SU-DHL-6 (cell line): ENCODE measurements at regions not wholly inside any gene's neighbourhood (a gene's known extent, or its start where the extent isn't known, plus 50 kb on each side); places are given as distances from the start of the nearest gene placed in this dataset.

Experiments
- H2AFZ ChIP-seq: fragments of 200-600 bp; sonication (generic); 2 replicates; pipeline ENCODE4 v1.6.1; 2014; ENCODE audit warnings: low read depth, mild to moderate bottlenecking, moderate library complexity, mixed read lengths, antibody characterized with exemption, low read length; ENCODE audit not compliant: severe bottlenecking
- H3F3A ChIP-seq: fragments of 200-600 bp; shearing (Covaris generic); 2 replicates; pipeline ENCODE4 v1.6.0; 2016; ENCODE audit warnings: antibody characterized with exemption, mild to moderate bottlenecking; ENCODE audit not compliant: insufficient read depth
- H3K27ac ChIP-seq: fragments of 200-600 bp; sonication (generic); 2 replicates; pipeline ENCODE4 v1.5.1; 2016; ENCODE audit warnings: low read depth, mild to moderate bottlenecking, low read length, moderate library complexity, mixed read lengths
- H3K27me3 ChIP-seq: fragments of 200-600 bp; sonication (generic), shearing (Covaris generic); 2 replicates; pipeline ENCODE4 v1.6.0; 2014; ENCODE audit warnings: mild to moderate bottlenecking, low read length
- H3K36me3 ChIP-seq: fragments of 200-600 bp; sonication (generic); 2 replicates; pipeline ENCODE4 v1.6.1; 2014; ENCODE audit warnings: mild to moderate bottlenecking, low read length, mixed read lengths
- H3K4me2 ChIP-seq: fragments of 300-600, 200-600 bp; shearing (Covaris generic), sonication (generic); 2 replicates; pipeline ENCODE4 v1.6.0; 2014; ENCODE audit warnings: low read length, low read depth, mild to moderate bottlenecking; ENCODE audit not compliant: poor library complexity, severe bottlenecking
- H3K4me3 ChIP-seq: fragments of 200-600 bp; sonication (generic); 2 replicates; pipeline ENCODE4 v1.5.1; 2014; ENCODE audit warnings: antibody characterized with exemption, low read length, mild to moderate bottlenecking, mixed read lengths; ENCODE audit not compliant: insufficient read depth, poor library complexity, severe bottlenecking
- H3K79me2 ChIP-seq: fragments of 200-600 bp; sonication (generic); 2 replicates; pipeline ENCODE4 v1.6.1; 2014; ENCODE audit warnings: mild to moderate bottlenecking, low read length, moderate library complexity; ENCODE audit not compliant: insufficient read depth
- H3K9ac ChIP-seq: fragments of 200-600 bp; sonication (generic); 2 replicates; pipeline ENCODE4 v1.7.0; 2014; ENCODE audit warnings: mild to moderate bottlenecking, low read length
- H3K9me2 ChIP-seq: fragments of 200-600 bp; sonication (generic); replicated peaks from 2 replicates; pipeline ENCODE4 v1.6.1; 2014; ENCODE audit warnings: low read length; ENCODE audit not compliant: insufficient read depth
- H3K9me3 ChIP-seq: fragments of 200-600 bp; sonication (generic); 2 replicates; pipeline ENCODE4 v1.6.1; 2014; ENCODE audit warnings: low read length, mixed read lengths; ENCODE audit not compliant: insufficient read depth
- H4K20me1 ChIP-seq: fragments of 200-600 bp; sonication (generic); 2 replicates; pipeline ENCODE4 v1.6.1; 2014; ENCODE audit warnings: low read depth, mild to moderate bottlenecking, antibody characterized with exemption, low read length, moderate library complexity, mixed read lengths
- EZH2phosphoT487 ChIP-seq: fragments of 200-600 bp; sonication (generic), shearing (Covaris generic); conservative IDR thresholded peaks from 2 replicates; pipeline ENCODE4 v1.6.1; 2018; ENCODE audit warnings: mild to moderate bottlenecking, antibody characterized with exemption, low read length, moderate library complexity, mixed read lengths
- TF ChIP-seq, protein P1 (sequence below): fragments of 200-600 bp; sonication (generic); IDR thresholded peaks from one replicate; pipeline ENCODE4 v1.5.1; 2017; ENCODE audit warnings: antibody characterized with exemption, mild to moderate bottlenecking, low read length, moderate library complexity; ENCODE audit not compliant: insufficient read depth, poor library complexity, severe bottlenecking

- no peak overlapping the region for H3K9ac ChIP-seq
- no peaks in the 10 kb centered on the region for H3F3A ChIP-seq
- no peaks in the 10 kb centered on the region for H3K79me2 ChIP-seq
- no peak overlapping the region for H3K4me3 ChIP-seq
- H3K4me2 ChIP-seq, result no peak overlapping the region
- no peak overlapping the region for H3K27ac ChIP-seq
- H3K27me3 ChIP-seq, result no peaks in the 10 kb centered on the region
- TF ChIP-seq, protein P1, sequence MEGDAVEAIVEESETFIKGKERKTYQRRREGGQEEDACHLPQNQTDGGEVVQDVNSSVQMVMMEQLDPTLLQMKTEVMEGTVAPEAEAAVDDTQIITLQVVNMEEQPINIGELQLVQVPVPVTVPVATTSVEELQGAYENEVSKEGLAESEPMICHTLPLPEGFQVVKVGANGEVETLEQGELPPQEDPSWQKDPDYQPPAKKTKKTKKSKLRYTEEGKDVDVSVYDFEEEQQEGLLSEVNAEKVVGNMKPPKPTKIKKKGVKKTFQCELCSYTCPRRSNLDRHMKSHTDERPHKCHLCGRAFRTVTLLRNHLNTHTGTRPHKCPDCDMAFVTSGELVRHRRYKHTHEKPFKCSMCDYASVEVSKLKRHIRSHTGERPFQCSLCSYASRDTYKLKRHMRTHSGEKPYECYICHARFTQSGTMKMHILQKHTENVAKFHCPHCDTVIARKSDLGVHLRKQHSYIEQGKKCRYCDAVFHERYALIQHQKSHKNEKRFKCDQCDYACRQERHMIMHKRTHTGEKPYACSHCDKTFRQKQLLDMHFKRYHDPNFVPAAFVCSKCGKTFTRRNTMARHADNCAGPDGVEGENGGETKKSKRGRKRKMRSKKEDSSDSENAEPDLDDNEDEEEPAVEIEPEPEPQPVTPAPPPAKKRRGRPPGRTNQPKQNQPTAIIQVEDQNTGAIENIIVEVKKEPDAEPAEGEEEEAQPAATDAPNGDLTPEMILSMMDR, result no peak
- no peak for TF ChIP-seq EZH2phosphoT487
- H3K36me3 ChIP-seq, result no peaks in the 10 kb centered on the region
- H4K20me1 ChIP-seq, result no peaks in the 10 kb centered on the region
- H3K9me2 ChIP-seq, result no peaks in the 10 kb centered on the region
- H2AFZ ChIP-seq, result no peak overlapping the region
- no peaks in the 10 kb centered on the region for H3K9me3 ChIP-seq
These were observed 563.0 kb upstream of the SPRY2 start for GRCh38 chr13:80903911-80904310.

DNA sequence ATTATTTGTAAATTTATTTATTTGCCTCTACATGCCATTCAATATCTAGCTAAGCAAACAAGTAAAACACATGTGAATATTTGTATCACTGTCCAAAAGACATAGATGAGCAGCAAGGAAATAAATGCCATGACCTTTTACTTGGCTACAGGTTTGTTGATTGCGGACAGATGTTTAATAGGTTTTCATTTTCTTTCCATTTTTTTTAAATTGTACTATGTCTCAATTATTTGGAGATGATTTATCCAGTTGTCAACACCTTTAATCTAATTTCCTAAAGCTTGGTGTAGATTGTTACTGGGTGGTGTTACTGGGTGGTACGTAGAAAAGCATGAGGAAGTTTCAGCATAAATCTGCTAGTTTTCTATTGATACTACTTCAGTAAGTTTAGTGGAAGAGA lies 560.6 kb upstream of the SPRY2 start:
- H3K9ac ChIP-seq, result no peak overlapping the region
- no peaks in the 10 kb centered on the region for H3K9me2 ChIP-seq
- H3F3A ChIP-seq, result no peaks in the 10 kb centered on the region
- no peak overlapping the region for H3K4me3 ChIP-seq
- no peak overlapping the region for H3K4me2 ChIP-seq
- no peaks in the 10 kb centered on the region for H3K27me3 ChIP-seq
- no peaks in the 10 kb centered on the region for H4K20me1 ChIP-seq
- H2AFZ ChIP-seq, result no peak overlapping the region
- no peak overlapping the region for H3K27ac ChIP-seq
- no peaks in the 10 kb centered on the region for H3K36me3 ChIP-seq
- H3K9me3 ChIP-seq, result no peaks in the 10 kb centered on the region
- no peak for TF ChIP-seq EZH2phosphoT487
- TF ChIP-seq, protein P1, result no peak
- no peaks in the 10 kb centered on the region for H3K79me2 ChIP-seq

DNA sequence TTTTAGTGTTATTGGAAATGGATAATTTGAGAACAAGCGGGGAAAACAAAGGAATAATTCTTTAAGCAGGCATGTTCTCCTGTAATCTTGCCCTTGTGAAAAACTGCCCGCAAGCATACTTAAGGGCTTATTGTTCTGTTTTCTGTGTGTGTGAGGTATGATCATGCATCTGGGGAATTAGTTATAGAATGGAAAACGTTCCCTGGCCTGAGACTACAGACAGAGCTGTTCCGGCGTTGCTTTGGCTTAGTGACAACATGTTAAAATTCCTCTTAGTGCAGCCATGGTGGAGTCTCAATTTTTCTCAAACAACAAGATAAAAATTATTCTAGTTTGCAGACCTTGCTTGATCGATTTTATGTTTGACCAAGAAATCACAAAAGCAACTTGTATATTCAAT lies 560.2 kb upstream of the SPRY2 start:
- Histone ChIP-seq H3F3A (no peaks in the 10 kb centered on the region), H4K20me1 (no peaks in the 10 kb centered on the region), H3K9me2 (no peaks in the 10 kb centered on the region), H3K27ac (no peak overlapping the region), H3K9me3 (no peaks in the 10 kb centered on the region), H3K9ac (no peak overlapping the region), H3K79me2 (no peaks in the 10 kb centered on the region), H3K36me3 (no peaks in the 10 kb centered on the region), H3K27me3 (no peaks in the 10 kb centered on the region), H3K4me3 (no peak overlapping the region), H3K4me2 (no peak overlapping the region), H2AFZ (no peak overlapping the region)
- TF ChIP-seq, protein P1, result no peak
- no peak for TF ChIP-seq EZH2phosphoT487
